H9 (cell line): ENCODE measurements at regions not wholly inside any gene's neighbourhood (a gene's known extent, or its start where the extent isn't known, plus 50 kb on each side); places are given as distances from the start of the nearest gene placed in this dataset.

Experiments used
- DNase-seq: peaks from one replicate; pipeline ENCODE4 v3.0.0-alpha.2; 2017
- H2AFZ ChIP-seq: one replicate; pipeline ENCODE4 v1.6.1; 2013; ENCODE audit warnings: mild to moderate bottlenecking, low read length, control low read depth, moderate library complexity
- H2AK5ac ChIP-seq: 2 replicates; pipeline ENCODE4 v1.6.1; 2013; ENCODE audit warnings: low read length, control low read depth, mixed read lengths; ENCODE audit not compliant: insufficient read length
- H2BK120ac ChIP-seq: one replicate; pipeline ENCODE4 v1.6.1; 2013; ENCODE audit warnings: low read depth, mild to moderate bottlenecking, low read length, control low read depth, inconsistent platforms; ENCODE audit not compliant: poor library complexity, severe bottlenecking
- H2BK12ac ChIP-seq: 2 replicates; pipeline ENCODE4 v1.6.1; 2013; ENCODE audit warnings: low read length, control low read depth, mixed read lengths, low read depth; ENCODE audit not compliant: insufficient read length
- H2BK15ac ChIP-seq: 2 replicates; pipeline ENCODE4 v1.6.1; 2013; ENCODE audit warnings: low read depth, low read length, control low read depth
- H2BK20ac ChIP-seq: one replicate; pipeline ENCODE4 v1.6.1; 2013; ENCODE audit warnings: low read depth, mild to moderate bottlenecking, low read length, control low read depth, inconsistent platforms; ENCODE audit not compliant: poor library complexity, severe bottlenecking
- H2BK5ac ChIP-seq: 2 replicates; pipeline ENCODE4 v1.6.1; 2013; ENCODE audit warnings: low read length, control low read depth, mixed read lengths; ENCODE audit not compliant: insufficient read length
- H3K14ac ChIP-seq: 2 replicates; pipeline ENCODE4 v1.6.1; 2013; ENCODE audit warnings: low read length, control low read depth; ENCODE audit not compliant: insufficient read depth
- H3K18ac ChIP-seq: 2 replicates; pipeline ENCODE4 v1.6.1; 2013; ENCODE audit warnings: low read depth, mild to moderate bottlenecking, mixed read lengths, low read length, control low read depth; ENCODE audit not compliant: insufficient read length
- H3K23ac ChIP-seq: 2 replicates; pipeline ENCODE4 v1.6.1; 2013; ENCODE audit warnings: low read length, control low read depth, mixed read lengths, low read depth; ENCODE audit not compliant: insufficient read length
- H3K23me2 ChIP-seq: 2 replicates; pipeline ENCODE4 v1.6.1; 2013; ENCODE audit warnings: low read depth, mild to moderate bottlenecking, mixed read lengths, low read length, control low read depth; ENCODE audit not compliant: insufficient read length, poor library complexity, severe bottlenecking
- H3K27ac ChIP-seq: 2 replicates; pipeline ENCODE4 v1.5.1; 2013; ENCODE audit warnings: low read length, control low read depth, mixed read lengths, low read depth; ENCODE audit not compliant: insufficient read length
- H3K27me3 ChIP-seq: 2 replicates; pipeline ENCODE4 v1.6.1; 2013; ENCODE audit warnings: low read length, control low read depth, inconsistent platforms; ENCODE audit not compliant: insufficient read depth
- H3K4ac ChIP-seq: 2 replicates; pipeline ENCODE4 v1.6.1; 2013; ENCODE audit warnings: low read depth, mild to moderate bottlenecking, control low read depth, inconsistent platforms, low read length, moderate library complexity
- H3K4me1 ChIP-seq: 2 replicates; pipeline ENCODE4 v1.6.1; 2013; ENCODE audit warnings: low read length, control low read depth, inconsistent platforms; ENCODE audit not compliant: insufficient read depth
- H3K4me2 ChIP-seq: 2 replicates; pipeline ENCODE4 v1.6.1; 2013; ENCODE audit warnings: low read length, control low read depth, mixed read lengths; ENCODE audit not compliant: insufficient read length, insufficient read depth
- H3K56ac ChIP-seq: 2 replicates; pipeline ENCODE4 v1.6.1; 2013; ENCODE audit warnings: low read depth, mild to moderate bottlenecking, mixed read lengths, low read length, control low read depth; ENCODE audit not compliant: insufficient read length
- H3K79me1 ChIP-seq: 2 replicates; pipeline ENCODE4 v1.6.1; 2013; ENCODE audit warnings: low read depth, mild to moderate bottlenecking, moderate library complexity, low read length, control low read depth, inconsistent platforms; ENCODE audit not compliant: insufficient read depth, poor library complexity, severe bottlenecking
- H3K79me2 ChIP-seq: 2 replicates; pipeline ENCODE4 v1.6.1; 2013; ENCODE audit warnings: low read length, control low read depth, inconsistent platforms; ENCODE audit not compliant: insufficient read depth
- H3K9ac ChIP-seq: 2 replicates; pipeline ENCODE4 v1.6.1; 2013; ENCODE audit warnings: low read length, control low read depth, mixed read lengths; ENCODE audit not compliant: insufficient read length; ENCODE audit errors: extremely low read depth
- H3K9me3 ChIP-seq: one replicate; pipeline ENCODE4 v1.6.1; 2013; ENCODE audit warnings: low read depth, low read length, inconsistent platforms; ENCODE audit not compliant: control insufficient read depth
- H3T11ph ChIP-seq: one replicate; pipeline ENCODE4 v1.6.1; 2013; ENCODE audit warnings: mild to moderate bottlenecking, low read length, control low read depth, inconsistent platforms
- H4K20me1 ChIP-seq: one replicate; pipeline ENCODE4 v1.6.1; 2013; ENCODE audit not compliant: control insufficient read depth, insufficient read length, insufficient read depth
- H4K5ac ChIP-seq: 2 replicates; pipeline ENCODE4 v1.6.1; 2013; ENCODE audit warnings: low read depth, mild to moderate bottlenecking, mixed read lengths, low read length, control low read depth; ENCODE audit not compliant: insufficient read length
- H4K8ac ChIP-seq: replicated peaks from 2 replicates; pipeline ENCODE4 v1.6.1; 2013; ENCODE audit warnings: low read length, control low read depth, mixed read lengths, low read depth; ENCODE audit not compliant: insufficient read length
- H4K91ac ChIP-seq: 2 replicates; pipeline ENCODE4 v1.6.1; 2013; ENCODE audit warnings: low read depth, mild to moderate bottlenecking, moderate library complexity, mixed read lengths, low read length, control low read depth; ENCODE audit not compliant: insufficient read length
- H3K27ac Mint-ChIP-seq, 3 experiments: 2 replicates in 2 of 3; 3 replicates in 1 of 3; pipeline ENCODE4 v1.8.0; 2020 to 2021; ENCODE audit warnings: mixed read lengths in 3 of 3, mild to moderate bottlenecking in 1 of 3, moderate library complexity in 1 of 3
- H3K27me3 Mint-ChIP-seq: 2 replicates; pipeline ENCODE4 v1.8.0; 2021; ENCODE audit warnings: low read depth, mild to moderate bottlenecking, moderate library complexity, mixed read lengths
- H3K36me3 Mint-ChIP-seq, 3 experiments: 2 replicates in 2 of 3; 3 replicates in 1 of 3; pipeline ENCODE4 v1.8.0; 2020 to 2021; ENCODE audit warnings: low read depth in 3 of 3, mixed read lengths in 3 of 3; ENCODE audit not compliant: insufficient read depth in 1 of 3
- H3K4me1 Mint-ChIP-seq, 2 experiments: 2 replicates each; pipeline ENCODE4 v1.8.0; 2020; ENCODE audit warnings: mixed read lengths in 2 of 2
- H3K4me3 Mint-ChIP-seq, 2 experiments: 2 replicates in 1 of 2; 3 replicates in 1 of 2; pipeline ENCODE4 v1.8.0; 2020 to 2021; ENCODE audit warnings: mild to moderate bottlenecking in 2 of 2, mixed read lengths in 2 of 2, moderate library complexity in 1 of 2
- H3K9me3 Mint-ChIP-seq, 2 experiments: 2 replicates in 1 of 2; 3 replicates in 1 of 2; pipeline ENCODE4 v1.8.0; 2020; ENCODE audit warnings: mild to moderate bottlenecking in 2 of 2, mixed read lengths in 2 of 2, moderate library complexity in 1 of 2
- WGBS: extraction: QIAGEN DNeasy Blood & Tissue Kit; methylation state at CpG from one replicate; pipeline ENCODE4 v1.1.7; 2013; ENCODE audit warnings: missing lambda C conversion rate, low lambda C conversion rate, mixed read lengths; ENCODE audit not compliant: insufficient read length; ENCODE audit errors: extremely low coverage; 5-methylcytosine and 5-hydroxymethylcytosine counted together
- TF ChIP-seq, protein P1 (sequence below): fragments of 200-600 bp; sonication (generic); conservative IDR thresholded peaks from 3 replicates; pipeline ENCODE4 v1.8.0; 2021; ENCODE audit warnings: antibody characterized with exemption, mild to moderate bottlenecking

GRCh38 chr5:158392753-158393152, 533.8 kb upstream of the CLINT1 start:
- no CpG with 5 or more reads among the region's 2 CpGs for WGBS
- Mint-ChIP-seq H3K36me3 (no peaks in the 10 kb centered on the region), H3K27ac (no peak overlapping the region), H3K27me3 (no peaks in the 10 kb centered on the region), H3K9me3 (no peaks in the 10 kb centered on the region), H3K4me3 (no peak overlapping the region), H3K4me1 (0 out of 4 replicates have a peak, but pooled peaks cover 0 to 3% of the 10 kb centered on the region in 2 experiments)
- Histone ChIP-seq H2AFZ (no peak overlapping the region), H2BK15ac (no peak overlapping the region), H3K4me1 (no peaks in the 10 kb centered on the region), H3K27ac (no peak overlapping the region), H3K27me3 (no peaks in the 10 kb centered on the region), H3K23ac (no peak overlapping the region), H2BK20ac (no peak overlapping the region), H3K9me3 (no peaks in the 10 kb centered on the region), H3K18ac (no peak overlapping the region), H3K23me2 (no peaks in the 10 kb centered on the region), H3K56ac (no peak overlapping the region), H2BK12ac (no peak overlapping the region), H3K4me2 (no peak overlapping the region), H4K5ac (no peak overlapping the region), H2BK120ac (no peak overlapping the region), H3K4ac (no peak overlapping the region), H4K20me1 (no peaks in the 10 kb centered on the region), H2AK5ac (no peak overlapping the region), H3K79me1 (no peaks in the 10 kb centered on the region), H2BK5ac (no peak overlapping the region), H3T11ph (no peak overlapping the region), H3K9ac (no peak overlapping the region), H4K91ac (no peak overlapping the region), H3K79me2 (no peaks in the 10 kb centered on the region), H3K14ac (no peak overlapping the region), H4K8ac (no peak overlapping the region)
- no peak for DNase-seq
- TF ChIP-seq, protein P1, sequence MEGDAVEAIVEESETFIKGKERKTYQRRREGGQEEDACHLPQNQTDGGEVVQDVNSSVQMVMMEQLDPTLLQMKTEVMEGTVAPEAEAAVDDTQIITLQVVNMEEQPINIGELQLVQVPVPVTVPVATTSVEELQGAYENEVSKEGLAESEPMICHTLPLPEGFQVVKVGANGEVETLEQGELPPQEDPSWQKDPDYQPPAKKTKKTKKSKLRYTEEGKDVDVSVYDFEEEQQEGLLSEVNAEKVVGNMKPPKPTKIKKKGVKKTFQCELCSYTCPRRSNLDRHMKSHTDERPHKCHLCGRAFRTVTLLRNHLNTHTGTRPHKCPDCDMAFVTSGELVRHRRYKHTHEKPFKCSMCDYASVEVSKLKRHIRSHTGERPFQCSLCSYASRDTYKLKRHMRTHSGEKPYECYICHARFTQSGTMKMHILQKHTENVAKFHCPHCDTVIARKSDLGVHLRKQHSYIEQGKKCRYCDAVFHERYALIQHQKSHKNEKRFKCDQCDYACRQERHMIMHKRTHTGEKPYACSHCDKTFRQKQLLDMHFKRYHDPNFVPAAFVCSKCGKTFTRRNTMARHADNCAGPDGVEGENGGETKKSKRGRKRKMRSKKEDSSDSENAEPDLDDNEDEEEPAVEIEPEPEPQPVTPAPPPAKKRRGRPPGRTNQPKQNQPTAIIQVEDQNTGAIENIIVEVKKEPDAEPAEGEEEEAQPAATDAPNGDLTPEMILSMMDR: no peak
